ENCODE measurements at regions not wholly inside any gene's neighbourhood (a gene's known extent, or its start where the extent isn't known, plus 50 kb on each side); places are given as distances from the start of the nearest gene placed in this dataset.

- DNase-seq: peak in 7 of 51 donors; percentile 2 to 39 (median 10)
Observed at GRCh38 chr13:111474136-111475002, 153.9 kb downstream of the TEX29 start.

- DNase-seq: no peak
Observed at GRCh38 chr13:111475488-111475887, 155.0 kb downstream of the TEX29 start.

GRCh38 chr13:111476197-111476596, 155.8 kb downstream of the TEX29 start:
- DNase-seq: no peak

- no peak for DNase-seq
Observed at GRCh38 chr13:111479412-111479811, 159.0 kb downstream of the TEX29 start.

- DNase-seq: no peak
Observed at GRCh38 chr13:111480503-111480902, 160.1 kb downstream of the TEX29 start.

- no peak for DNase-seq
Observed at GRCh38 chr13:111480976-111481375, 160.5 kb downstream of the TEX29 start.

- no peak for DNase-seq
Observed at GRCh38 chr13:111482126-111482525, 161.7 kb downstream of the TEX29 start.

- DNase-seq: no peak
Observed at GRCh38 chr13:111482806-111483620, 162.6 kb downstream of the TEX29 start.

- no peak for DNase-seq
Observed at GRCh38 chr13:111483621-111483987, 163.2 kb downstream of the TEX29 start.

- DNase-seq: no peak
Observed at GRCh38 chr13:111484141-111484925, 163.9 kb downstream of the TEX29 start.

- no peak for DNase-seq
Observed at GRCh38 chr13:111484959-111485358, 164.5 kb downstream of the TEX29 start.

GRCh38 chr13:111485491-111486250, 165.2 kb downstream of the TEX29 start:
- DNase-seq: peak in 2 of 51 donors; percentile 4 to 5

GRCh38 chr13:111486331-111486730, 165.9 kb downstream of the TEX29 start:
- no peak for DNase-seq

- DNase-seq: no peak
Observed at GRCh38 chr13:111486801-111487200, 166.4 kb downstream of the TEX29 start.

- DNase-seq: no peak
Observed at GRCh38 chr13:111488486-111489132, 168.2 kb downstream of the TEX29 start.

- DNase-seq: no peak
Observed at GRCh38 chr13:111489301-111489700, 168.9 kb downstream of the TEX29 start.

- DNase-seq: no peak
Observed at GRCh38 chr13:111490611-111491010, 170.2 kb downstream of the TEX29 start.

GRCh38 chr13:111491021-111491420, 170.6 kb downstream of the TEX29 start:
- DNase-seq: no peak

- no peak for DNase-seq
Observed at GRCh38 chr13:111491659-111492058, 171.2 kb downstream of the TEX29 start.

GRCh38 chr13:111492341-111492950, 172.0 kb downstream of the TEX29 start:
- DNase-seq: no peak

Measured in hypothalamus (tissue), 51 donors.